Mesenchymal stem cell (in vitro differentiated cells and primary cell): ENCODE measurements at regions not wholly inside any gene's neighbourhood (a gene's known extent, or its start where the extent isn't known, plus 50 kb on each side); places are given as distances from the start of the nearest gene placed in this dataset.
A peak's percentile ranks its signal among the peaks of the same experiment; 100 is the strongest.

ENCODE experiments used
- DNase-seq: peaks from one replicate; pipeline ENCODE4 v3.0.0-alpha.2; 2013
- H2AFZ ChIP-seq: one replicate; pipeline ENCODE4 v1.6.1; 2013; ENCODE audit warnings: low read depth, mild to moderate bottlenecking, control low read depth, inconsistent platforms, low read length, moderate library complexity
- H2AK5ac ChIP-seq: 2 replicates; pipeline ENCODE4 v1.6.1; 2013; ENCODE audit warnings: low read length, moderate library complexity, mild to moderate bottlenecking, inconsistent platforms; ENCODE audit not compliant: severe bottlenecking
- H2BK120ac ChIP-seq: one replicate; pipeline ENCODE4 v1.6.1; 2013; ENCODE audit warnings: low read depth, mild to moderate bottlenecking, inconsistent platforms, low read length, moderate library complexity
- H2BK12ac ChIP-seq, 2 experiments: one replicate each; pipeline ENCODE4 v1.6.1; 2013; ENCODE audit warnings: inconsistent platforms in 2 of 2, low read length in 2 of 2, mild to moderate bottlenecking in 2 of 2, moderate library complexity in 2 of 2, control low read depth in 1 of 2
- H2BK15ac ChIP-seq: one replicate; pipeline ENCODE4 v1.6.1; 2013; ENCODE audit warnings: mild to moderate bottlenecking, low read depth, inconsistent platforms; ENCODE audit not compliant: poor library complexity, severe bottlenecking
- H2BK5ac ChIP-seq: 2 replicates; pipeline ENCODE4 v1.6.1; 2013; ENCODE audit warnings: low read depth, mild to moderate bottlenecking, low read length, control low read depth, inconsistent platforms; ENCODE audit not compliant: poor library complexity, severe bottlenecking
- H3K14ac ChIP-seq, 2 experiments: one replicate each; pipeline ENCODE4 v1.6.1; 2013; ENCODE audit warnings: inconsistent platforms in 2 of 2, low read length in 2 of 2, control low read depth in 1 of 2, mild to moderate bottlenecking in 1 of 2, moderate library complexity in 1 of 2
- H3K18ac ChIP-seq, 2 experiments: one replicate each; pipeline ENCODE4 v1.6.1; 2013; ENCODE audit warnings: inconsistent platforms in 2 of 2, low read length in 2 of 2, control low read depth in 1 of 2, low read depth in 1 of 2, mild to moderate bottlenecking in 1 of 2
- H3K23ac ChIP-seq, 2 experiments: one replicate each; pipeline ENCODE4 v1.6.1; 2013; ENCODE audit warnings: inconsistent platforms in 2 of 2, low read length in 2 of 2, mild to moderate bottlenecking in 2 of 2, moderate library complexity in 2 of 2, control low read depth in 1 of 2
- H3K27ac ChIP-seq: 2 replicates; pipeline ENCODE4 v1.5.1; 2013; ENCODE audit warnings: mild to moderate bottlenecking, moderate library complexity, low read length, control low read depth, inconsistent platforms; ENCODE audit not compliant: poor library complexity, severe bottlenecking
- H3K27me3 ChIP-seq, 2 experiments: 2 replicates each; pipeline versions ENCODE4 v1.6.1 to v1.7.0; 2013; ENCODE audit warnings: low read length in 2 of 2, mild to moderate bottlenecking in 2 of 2, moderate library complexity in 2 of 2, control low read depth in 1 of 2, inconsistent platforms in 1 of 2; ENCODE audit not compliant: control insufficient read depth in 1 of 2, insufficient read depth in 1 of 2
- H3K36me3 ChIP-seq, 2 experiments: 2 replicates each; pipeline versions ENCODE4 v1.6.1 to v1.7.0; 2013; ENCODE audit warnings: low read length in 2 of 2, control low read depth in 1 of 2, inconsistent platforms in 1 of 2, low read depth in 1 of 2, mild to moderate bottlenecking in 1 of 2; ENCODE audit not compliant: insufficient read depth in 2 of 2, control insufficient read depth in 1 of 2
- H3K4ac ChIP-seq, 2 experiments: one replicate each; pipeline ENCODE4 v1.6.1; 2013; ENCODE audit warnings: inconsistent platforms in 2 of 2, low read length in 2 of 2, mild to moderate bottlenecking in 2 of 2, moderate library complexity in 2 of 2, control low read depth in 1 of 2, low read depth in 1 of 2
- H3K4me1 ChIP-seq: 2 replicates; pipeline ENCODE4 v1.6.1; 2013; ENCODE audit warnings: low read depth, low read length, control low read depth; ENCODE audit not compliant: control insufficient read depth, insufficient read depth
- H3K4me2 ChIP-seq: 2 replicates; pipeline ENCODE4 v1.6.1; 2013; ENCODE audit warnings: low read length, mild to moderate bottlenecking, inconsistent platforms; ENCODE audit not compliant: poor library complexity, severe bottlenecking
- H3K4me3 ChIP-seq, 2 experiments: 2 replicates each; pipeline versions ENCODE4 v1.5.1 to v1.7.0; 2013; ENCODE audit warnings: low read length in 2 of 2, mild to moderate bottlenecking in 2 of 2, control low read depth in 1 of 2, low read depth in 1 of 2; ENCODE audit not compliant: insufficient read depth in 1 of 2
- H3K79me1 ChIP-seq: replicated peaks from 2 replicates; pipeline ENCODE4 v1.6.1; 2013; ENCODE audit warnings: mild to moderate bottlenecking, control low read depth, low read length, inconsistent platforms; ENCODE audit not compliant: poor library complexity, severe bottlenecking
- H3K9ac ChIP-seq: 2 replicates; pipeline ENCODE4 v1.7.0; 2013; ENCODE audit warnings: mild to moderate bottlenecking, low read length, moderate library complexity
- H3K9me3 ChIP-seq: 2 replicates; pipeline ENCODE4 v1.7.0; 2013; ENCODE audit warnings: mild to moderate bottlenecking, low read length; ENCODE audit not compliant: control insufficient read depth
- H4K8ac ChIP-seq: one replicate; pipeline ENCODE4 v1.6.1; 2013; ENCODE audit warnings: inconsistent platforms, mild to moderate bottlenecking, low read length, moderate library complexity
- H4K91ac ChIP-seq: one replicate; pipeline ENCODE4 v1.6.1; 2013; ENCODE audit warnings: mild to moderate bottlenecking, low read length, inconsistent platforms
- WGBS: methylation state at CpG from one replicate; pipeline ENCODE4 v1.1.7; 2013; ENCODE audit warnings: mixed read lengths; 5-methylcytosine and 5-hydroxymethylcytosine counted together

DNA sequence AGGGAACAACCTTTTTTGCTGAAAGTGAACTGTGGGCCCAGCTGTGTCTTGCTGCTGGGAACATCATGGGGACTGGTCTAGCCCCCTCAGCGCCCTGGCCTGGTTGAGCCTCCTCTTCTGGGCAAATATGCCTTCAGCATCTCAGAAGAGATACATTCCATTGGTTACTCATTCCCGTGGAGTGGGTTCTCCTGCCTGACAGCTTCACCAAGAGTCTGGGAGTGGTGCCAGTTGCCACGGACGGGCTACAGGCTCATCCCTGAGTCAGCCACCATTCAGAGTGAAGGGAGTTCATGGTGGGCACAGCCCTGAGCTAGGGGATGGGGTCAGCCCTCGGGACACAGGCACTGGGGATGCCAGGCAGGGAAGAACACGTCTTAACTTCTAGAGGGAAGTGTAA is 81.9 kb downstream of the RAMP3 start:
- Histone ChIP-seq H2BK5ac (no peak overlapping the region), H3K4me1 (no peaks in the 10 kb centered on the region), H3K27ac (no peak overlapping the region), H2AFZ (no peak overlapping the region), H3K79me1 (no peaks in the 10 kb centered on the region), H2BK120ac (no peak overlapping the region), H3K23ac (no peak overlapping the region), H3K27me3 (peaks cover 10 to 14% of the 10 kb centered on the region in 2 experiments), H2BK12ac (no peak overlapping the region), H3K9ac (no peak overlapping the region), H2AK5ac (no peak overlapping the region), H3K4me2 (no peak overlapping the region), H3K18ac (no peak overlapping the region), H3K4ac (no peak overlapping the region), H3K36me3 (no peaks in the 10 kb centered on the region), H3K14ac (no peak overlapping the region), H4K8ac (no peak overlapping the region), H2BK15ac (no peak overlapping the region), H3K4me3 (no peak overlapping the region), H3K9me3 (no peaks in the 10 kb centered on the region), H4K91ac (no peak overlapping the region)
- DNase-seq, result no peak
- 55% methylated on average over 4 of the region's 6 CpGs for WGBS

GRCh38 chr7:45240273-45240771 is 82.7 kb downstream of the RAMP3 start:
- H3K4me1 ChIP-seq, result no peaks in the 10 kb centered on the region
- H2AFZ ChIP-seq, result no peak overlapping the region
- H2BK5ac ChIP-seq, result no peak overlapping the region
- 91% methylated on average over 3 of the region's 7 CpGs for whole genome bisulfite sequencing
- peaks cover 14 to 16% of the 10 kb centered on the region in 2 experiments for H3K27me3 ChIP-seq
- H4K8ac ChIP-seq, result no peak overlapping the region
- no peak overlapping the region for H3K4me3 ChIP-seq
- no peak overlapping the region for H4K91ac ChIP-seq
- no peaks in the 10 kb centered on the region for H3K79me1 ChIP-seq
- H3K18ac ChIP-seq, result no peak overlapping the region
- no peak for DNase-seq
- H2BK15ac ChIP-seq, result no peak overlapping the region
- H2BK120ac ChIP-seq, result no peak overlapping the region
- no peak overlapping the region for H3K23ac ChIP-seq
- no peak overlapping the region for H3K4me2 ChIP-seq
- H3K36me3 ChIP-seq, result no peaks in the 10 kb centered on the region
- no peak overlapping the region for H3K9ac ChIP-seq
- no peak overlapping the region for H3K4ac ChIP-seq
- H3K14ac ChIP-seq, result no peak overlapping the region
- no peak overlapping the region for H2BK12ac ChIP-seq
- no peaks in the 10 kb centered on the region for H3K9me3 ChIP-seq
- H3K27ac ChIP-seq, result no peak overlapping the region
- no peak overlapping the region for H2AK5ac ChIP-seq

GRCh38 chr7:45240926-45241325 is 83.3 kb downstream of the RAMP3 start:
- Histone ChIP-seq H3K27me3 (peaks cover 14 to 20% of the 10 kb centered on the region in 2 experiments), H4K8ac (no peak overlapping the region), H3K18ac (no peak overlapping the region), H2BK15ac (no peak overlapping the region), H3K4me1 (no peaks in the 10 kb centered on the region), H2BK5ac (no peak overlapping the region), H3K4ac (no peak overlapping the region), H3K9ac (no peak overlapping the region), H3K36me3 (no peaks in the 10 kb centered on the region), H3K23ac (no peak overlapping the region), H4K91ac (peak overlapping the region; percentile 10), H3K4me3 (no peak overlapping the region), H3K14ac (no peak overlapping the region), H2BK120ac (no peak overlapping the region), H3K9me3 (no peaks in the 10 kb centered on the region), H3K79me1 (no peaks in the 10 kb centered on the region), H2AK5ac (no peak overlapping the region), H3K4me2 (no peak overlapping the region), H2AFZ (no peak overlapping the region), H2BK12ac (no peak overlapping the region), H3K27ac (no peak overlapping the region)
- no peak for DNase-seq
- 76% methylated on average over 4 of the region's 4 CpGs for WGBS

DNA sequence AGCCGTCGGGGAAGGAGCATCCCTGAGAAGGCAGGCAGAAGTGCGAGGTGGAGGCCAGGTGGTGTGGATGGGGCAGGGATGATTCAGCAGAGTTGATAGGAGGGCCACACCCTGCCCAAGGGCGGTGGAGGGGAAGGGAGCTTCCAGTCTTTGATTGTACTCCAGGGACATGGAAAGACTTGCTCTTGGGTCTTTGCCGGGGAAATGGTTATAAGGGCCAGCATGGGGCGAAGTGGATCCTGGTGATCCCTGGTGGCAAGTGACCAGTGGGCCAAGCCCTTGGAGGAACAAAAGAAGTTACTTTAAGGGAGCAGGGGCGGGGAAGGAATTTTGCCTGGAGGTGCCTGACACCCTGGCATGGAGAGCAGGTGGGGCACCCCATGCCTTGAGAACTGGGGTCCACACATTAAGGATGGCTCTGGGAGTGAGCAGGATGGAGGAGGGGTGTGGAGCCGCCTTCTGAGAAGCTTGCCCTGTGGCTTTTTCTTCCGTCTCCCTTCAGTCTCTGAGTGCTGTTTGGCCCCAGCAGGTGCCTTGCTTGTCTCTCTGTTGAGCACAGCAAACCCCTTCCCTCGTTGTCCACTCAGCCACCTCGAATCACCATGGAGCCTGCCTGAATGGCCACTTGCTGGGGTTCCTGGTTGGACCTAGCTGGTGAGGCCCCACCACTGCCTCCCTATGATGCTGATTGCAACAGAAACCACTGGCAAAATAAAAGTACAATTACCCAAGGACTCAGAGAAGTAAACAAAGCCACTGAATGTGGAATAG is 83.9 kb downstream of the RAMP3 start:
- H4K8ac ChIP-seq, result no peak overlapping the region
- no peak overlapping the region for H3K4ac ChIP-seq
- H3K27me3 ChIP-seq, result peaks cover 14 to 26% of the 10 kb centered on the region in 2 experiments
- no peaks in the 10 kb centered on the region for H3K4me1 ChIP-seq
- H2BK120ac ChIP-seq, result no peak overlapping the region
- H4K91ac ChIP-seq, result peak overlapping the region; percentile 10
- no peaks in the 10 kb centered on the region for H3K36me3 ChIP-seq
- no peak overlapping the region for H3K27ac ChIP-seq
- H3K18ac ChIP-seq, result no peak overlapping the region
- no peak overlapping the region for H3K14ac ChIP-seq
- no peak overlapping the region for H2AFZ ChIP-seq
- H3K23ac ChIP-seq, result no peak overlapping the region
- H3K4me3 ChIP-seq, result no peak overlapping the region
- H2BK5ac ChIP-seq, result no peak overlapping the region
- H2BK15ac ChIP-seq, result no peak overlapping the region
- no peak for DNase-seq
- WGBS, result 68% methylated on average over 11 of the region's 11 CpGs
- H3K79me1 ChIP-seq, result no peaks in the 10 kb centered on the region
- H2AK5ac ChIP-seq, result no peak overlapping the region
- H3K4me2 ChIP-seq, result no peak overlapping the region
- no peaks in the 10 kb centered on the region for H3K9me3 ChIP-seq
- H2BK12ac ChIP-seq, result no peak overlapping the region
- no peak overlapping the region for H3K9ac ChIP-seq
